Endodermal cell (in vitro differentiated cells): ENCODE measurements at regions not wholly inside any gene's neighbourhood (a gene's known extent, or its start where the extent isn't known, plus 50 kb on each side); places are given as distances from the start of the nearest gene placed in this dataset.

Experiments
- DNase-seq: peaks from one replicate; pipeline ENCODE4 v3.0.0-alpha.2; 2017
- H3K27ac ChIP-seq: 2 replicates; pipeline ENCODE4 v1.5.1; 2013; ENCODE audit warnings: mild to moderate bottlenecking, low read depth, low read length, moderate library complexity
- H3K27me3 ChIP-seq: 2 replicates; pipeline ENCODE4 v1.6.1; 2013; ENCODE audit warnings: mild to moderate bottlenecking, low read length, moderate library complexity; ENCODE audit not compliant: insufficient read depth, control insufficient read depth, poor library complexity, severe bottlenecking
- H3K36me3 ChIP-seq: 2 replicates; pipeline ENCODE4 v1.7.0; 2013; ENCODE audit warnings: mild to moderate bottlenecking, low read length, moderate library complexity; ENCODE audit not compliant: control insufficient read depth, insufficient read depth
- H3K4me1 ChIP-seq: one replicate; pipeline ENCODE4 v1.7.0; 2013; ENCODE audit warnings: low read length; ENCODE audit not compliant: control insufficient read depth, insufficient read depth
- H3K4me3 ChIP-seq: 2 replicates; pipeline ENCODE4 v1.5.1; 2013; ENCODE audit warnings: mild to moderate bottlenecking, low read length, moderate library complexity
- H3K9ac ChIP-seq: 2 replicates; pipeline ENCODE4 v1.6.1; 2013; ENCODE audit warnings: mild to moderate bottlenecking, low read length, moderate library complexity; ENCODE audit not compliant: poor library complexity, severe bottlenecking; ENCODE audit errors: extremely low read depth
- H3K9me3 ChIP-seq: 2 replicates; pipeline ENCODE4 v1.6.1; 2013; ENCODE audit warnings: mild to moderate bottlenecking, low read length, moderate library complexity; ENCODE audit not compliant: control insufficient read depth
- H3K27ac Mint-ChIP-seq: 2 replicates; pipeline ENCODE4 v1.8.0; 2020; ENCODE audit warnings: mixed read lengths
- H3K27me3 Mint-ChIP-seq: 2 replicates; pipeline ENCODE4 v1.8.0; 2021; ENCODE audit warnings: mild to moderate bottlenecking, mixed read lengths; ENCODE audit not compliant: insufficient read depth
- H3K36me3 Mint-ChIP-seq: 2 replicates; pipeline ENCODE4 v1.8.0; 2020; ENCODE audit warnings: low read depth, mixed read lengths
- H3K4me1 Mint-ChIP-seq: 2 replicates; pipeline ENCODE4 v1.8.0; 2020; ENCODE audit warnings: mixed read lengths
- H3K4me3 Mint-ChIP-seq: 2 replicates; pipeline ENCODE4 v1.8.0; 2020; ENCODE audit warnings: mild to moderate bottlenecking, moderate library complexity, mixed read lengths
- H3K9me3 Mint-ChIP-seq: 2 replicates; pipeline ENCODE4 v1.8.0; 2020; ENCODE audit warnings: mild to moderate bottlenecking, mixed read lengths
- CTCF ChIP-seq: fragments of 200-600 bp; sonication (generic); conservative IDR thresholded peaks from 2 replicates; pipeline ENCODE4 v1.5.0; 2021; ENCODE audit warnings: antibody characterized with exemption, mild to moderate bottlenecking
- WGBS, 2 experiments: methylation state at CpG; one replicate each; pipeline versions ENCODE4 v1.1.5 to v1.1.7; 2013; ENCODE audit warnings: missing lambda C conversion rate in 2 of 2, mixed read lengths in 1 of 2; ENCODE audit not compliant: insufficient coverage in 1 of 2, insufficient read length in 1 of 2; 5-methylcytosine and 5-hydroxymethylcytosine counted together

- Histone ChIP-seq H3K4me3 (no peak overlapping the region), H3K27me3 (no peaks in the 10 kb centered on the region), H3K27ac (no peak overlapping the region), H3K36me3 (no peaks in the 10 kb centered on the region), H3K9ac (no peak overlapping the region), H3K4me1 (no peaks in the 10 kb centered on the region), H3K9me3 (peaks cover 59% of the 10 kb centered on the region)
- Mint-ChIP-seq H3K27ac (no peak overlapping the region), H3K9me3 (peaks cover 86% of the 10 kb centered on the region), H3K36me3 (peaks cover 3% of the 10 kb centered on the region), H3K4me3 (no peak overlapping the region), H3K4me1 (no peaks in the 10 kb centered on the region), H3K27me3 (no peaks in the 10 kb centered on the region)
- 58 to 61% methylated on average over 3 to 5 of the region's 5 CpGs for WGBS, 2 experiments
- no peak for TF ChIP-seq CTCF
- DNase-seq = no peak
Measured at GRCh38 chr17:22507823-22508222, 815.5 kb downstream of the KCNJ18 start.

GRCh38 chr17:22510504-22510903 lies 818.2 kb downstream of the KCNJ18 start:
- H3K36me3 ChIP-seq = no peaks in the 10 kb centered on the region
- no peak for TF ChIP-seq CTCF
- no peaks in the 10 kb centered on the region for H3K27me3 ChIP-seq
- H3K4me3 Mint-ChIP-seq = no peak overlapping the region
- 42 to 60% methylated on average over 5 to 7 of the region's 7 CpGs for WGBS, 2 experiments
- no peak overlapping the region for H3K4me3 ChIP-seq
- peaks cover 42% of the 10 kb centered on the region for H3K9me3 ChIP-seq
- no peak overlapping the region for H3K9ac ChIP-seq
- peaks cover 3% of the 10 kb centered on the region for H3K36me3 Mint-ChIP-seq
- no peaks in the 10 kb centered on the region for H3K27me3 Mint-ChIP-seq
- DNase-seq = no peak
- H3K4me1 Mint-ChIP-seq = no peaks in the 10 kb centered on the region
- no peak overlapping the region for H3K27ac ChIP-seq
- no peak overlapping the region for H3K27ac Mint-ChIP-seq
- H3K9me3 Mint-ChIP-seq = peaks cover 84% of the 10 kb centered on the region
- H3K4me1 ChIP-seq = no peaks in the 10 kb centered on the region

- H3K4me1 ChIP-seq = no peaks in the 10 kb centered on the region
- no peak overlapping the region for H3K27ac Mint-ChIP-seq
- no peak overlapping the region for H3K4me3 ChIP-seq
- H3K27me3 ChIP-seq = no peaks in the 10 kb centered on the region
- H3K36me3 ChIP-seq = no peaks in the 10 kb centered on the region
- no peaks in the 10 kb centered on the region for H3K27me3 Mint-ChIP-seq
- no peak for TF ChIP-seq CTCF
- no peak overlapping the region for H3K4me3 Mint-ChIP-seq
- H3K27ac ChIP-seq = no peak overlapping the region
- peaks cover 3% of the 10 kb centered on the region for H3K36me3 Mint-ChIP-seq
- 70% methylated on average over 1 of the region's 1 CpG; no CpG with 5 or more reads in 1 of the 2 experiments for WGBS, 2 experiments
- peaks cover 38% of the 10 kb centered on the region for H3K9me3 ChIP-seq
- no peak overlapping the region for H3K9ac ChIP-seq
- H3K9me3 Mint-ChIP-seq = peaks cover 84% of the 10 kb centered on the region
- DNase-seq = no peak
- no peaks in the 10 kb centered on the region for H3K4me1 Mint-ChIP-seq
Measured at GRCh38 chr17:22511431-22511830, 819.1 kb downstream of the KCNJ18 start.
